Activated T-cell treated with anti-CD3 and anti-CD28 coated beads, Interleukin-2, amount 50 U/mL, for 48 hours (primary cell): ENCODE measurements at regions not wholly inside any gene's neighbourhood (a gene's known extent, or its start where the extent isn't known, plus 50 kb on each side); places are given as distances from the start of the nearest gene placed in this dataset.
"Not testable (repeated sequence)": the region's sequence is repeated elsewhere in the genome, so short reads cannot be mapped to it uniquely, and the experiment has no call there.

ENCODE experiments used
- DNase-seq, 2 experiments: peaks; one replicate each; pipeline ENCODE4 v3.0.0-alpha.2; 2020

GRCh38 chr2:175872721-175873120 lies 129.3 kb downstream of the LNPK start:
- DNase-seq, result no peak

GRCh38 chr2:175872005-175872348 lies 130.1 kb downstream of the LNPK start:
- DNase-seq, result no peak

DNA sequence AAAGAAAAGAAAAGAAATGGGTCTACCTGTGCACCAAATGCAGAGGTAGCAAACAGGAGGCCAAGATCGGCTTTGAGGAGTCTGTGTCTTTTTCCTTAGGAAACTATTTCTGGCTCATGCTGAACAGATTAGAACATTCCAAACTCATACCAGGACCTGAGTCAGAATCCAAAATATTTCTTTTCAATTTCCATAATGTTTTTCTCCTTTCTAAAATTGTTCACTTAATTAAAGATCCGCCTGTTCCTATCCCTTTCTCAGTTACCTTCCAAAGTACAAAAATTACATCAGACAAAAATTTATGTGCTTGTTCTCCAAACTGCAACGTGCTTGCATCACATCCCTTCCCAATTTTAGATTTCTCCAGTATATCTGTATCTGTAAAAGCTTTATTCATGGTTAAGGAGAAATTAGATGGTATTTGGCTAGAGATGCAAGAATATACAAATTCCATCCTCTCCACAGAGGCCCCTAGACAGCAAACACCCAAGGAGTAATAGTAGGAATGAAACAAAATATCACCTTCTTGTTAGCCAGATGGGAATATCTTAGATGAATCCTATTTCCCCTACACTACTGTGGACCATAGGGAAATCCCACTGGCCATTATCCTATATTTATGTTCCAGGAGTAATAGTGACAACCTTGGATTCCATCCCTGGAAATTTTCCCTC lies 130.6 kb downstream of the LNPK start:
- no peak for DNase-seq

- no peak for DNase-seq
Measured at GRCh38 chr2:175865716-175866115, 136.4 kb downstream of the LNPK start.

DNA sequence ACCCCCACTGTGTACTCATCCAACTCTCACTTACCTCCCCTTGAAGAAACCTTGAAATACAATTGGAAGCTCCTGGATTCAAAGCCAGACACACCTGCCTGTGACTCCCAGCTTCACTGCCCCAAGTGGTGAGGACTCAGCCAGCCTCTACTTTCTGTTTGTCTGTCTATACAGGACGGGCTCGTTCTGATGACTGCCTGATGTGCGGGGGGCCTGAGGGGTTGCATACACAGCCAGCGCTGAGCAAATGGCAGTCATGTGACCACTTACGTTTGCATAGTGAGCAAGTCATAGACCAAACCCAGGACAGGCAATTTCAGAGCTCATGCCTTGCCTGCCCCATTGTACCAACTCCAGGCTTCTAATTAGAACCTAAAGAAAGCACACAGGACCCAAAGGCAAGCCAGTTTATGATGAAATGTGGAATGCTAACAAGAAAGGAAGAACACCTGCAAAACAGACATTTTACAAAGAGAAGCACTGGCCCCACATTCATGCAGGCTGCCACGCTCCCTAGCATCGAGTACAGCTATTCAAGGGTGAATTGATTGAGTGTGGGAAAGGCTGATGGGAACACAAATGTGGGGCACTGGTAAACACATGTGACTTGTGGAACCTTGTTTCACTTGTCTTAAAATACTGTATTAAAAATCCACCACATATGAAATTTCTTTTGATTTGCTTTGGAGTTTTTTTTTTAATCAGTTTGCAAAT lies 137.8 kb downstream of the LNPK start:
- no peak for DNase-seq

DNA sequence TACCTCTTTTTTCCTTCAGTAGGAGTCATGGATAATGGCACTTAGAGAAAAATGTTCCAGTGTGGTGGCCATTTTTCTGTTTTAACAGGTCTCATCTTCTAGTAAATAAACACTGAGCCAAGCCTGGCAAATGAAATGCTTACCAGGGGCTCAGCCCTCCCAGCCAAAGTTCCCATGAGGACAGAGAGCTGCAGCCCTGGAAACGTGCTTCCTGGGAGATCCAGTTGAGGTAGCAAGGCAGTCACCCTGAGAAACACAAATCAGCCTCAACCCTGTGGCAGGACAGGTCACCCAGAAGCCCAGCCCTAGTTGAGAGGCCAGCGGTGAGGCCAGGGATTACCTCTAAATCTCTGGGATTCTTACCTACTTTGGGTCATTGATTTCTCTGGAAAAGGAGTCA lies 140.1 kb downstream of the LNPK start:
- no peak for DNase-seq

- DNase-seq, result no peak
Measured at GRCh38 chr2:175855794-175856453, 146.1 kb downstream of the LNPK start.

- DNase-seq, result no peak
Measured at GRCh38 chr2:175855236-175855635, 146.8 kb downstream of the LNPK start.

DNA sequence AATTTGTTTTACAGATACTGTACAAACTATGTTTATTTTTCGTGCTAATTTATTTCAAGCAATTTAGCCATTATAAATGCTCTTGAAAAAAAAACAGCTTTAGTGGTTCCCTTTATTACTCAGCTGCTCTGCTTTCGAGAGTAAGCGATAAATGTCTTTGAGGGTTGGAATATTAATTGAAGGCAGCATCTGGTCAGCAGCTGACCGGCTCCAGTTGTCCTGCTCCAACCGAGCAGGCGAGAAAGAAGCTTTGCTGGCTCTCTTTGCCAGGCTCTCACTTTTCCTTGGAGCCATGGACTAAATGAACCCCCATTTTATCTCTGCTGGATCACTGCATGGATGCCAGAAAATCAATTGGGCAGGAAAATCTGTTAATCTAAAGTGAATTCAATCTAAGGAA lies 147.4 kb downstream of the LNPK start:
- DNase-seq, result no peak

GRCh38 chr2:175854129-175854528 lies 147.9 kb downstream of the LNPK start:
- no peak for DNase-seq

- no peak for DNase-seq
Measured at GRCh38 chr2:175853616-175853890, 148.5 kb downstream of the LNPK start.

DNA sequence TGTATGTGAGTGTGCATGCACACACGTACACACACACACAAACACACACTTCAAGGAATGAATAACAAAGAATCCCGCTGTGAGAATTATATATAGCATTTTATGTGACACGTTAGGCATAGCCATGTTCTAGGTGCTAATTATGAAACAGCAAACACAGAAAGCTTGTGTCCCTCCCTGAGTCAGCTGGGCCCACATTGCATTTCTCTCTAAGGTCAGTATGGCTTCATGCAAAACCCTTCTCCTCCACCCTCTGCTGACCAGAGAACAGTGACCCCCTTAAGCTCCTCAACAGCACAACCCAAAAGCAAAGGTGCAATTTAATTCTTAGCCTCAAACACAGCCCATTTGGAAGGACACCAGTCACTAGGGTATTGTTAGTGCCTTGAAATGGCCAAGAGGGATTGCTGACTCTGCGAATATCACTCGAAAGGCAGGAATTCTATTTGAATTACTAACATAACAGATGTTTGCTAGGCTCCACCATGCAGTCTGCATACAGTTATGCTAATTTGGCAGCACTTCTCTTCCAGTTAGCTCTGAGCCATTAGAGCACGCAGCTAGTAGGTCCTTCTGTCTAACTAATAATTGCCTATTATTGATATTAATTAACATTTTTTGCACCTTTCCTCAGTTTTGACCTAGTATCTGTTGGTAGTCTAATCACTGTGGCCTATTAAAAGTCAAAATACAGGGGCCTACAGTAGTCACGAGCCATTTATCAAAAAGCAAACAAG lies 149.0 kb downstream of the LNPK start:
- no peak for DNase-seq

GRCh38 chr2:175847128-175847527 lies 154.9 kb downstream of the LNPK start:
- no peak for DNase-seq

- DNase-seq, result no peak
Measured at GRCh38 chr2:175844169-175844568, 157.9 kb downstream of the LNPK start.

DNA sequence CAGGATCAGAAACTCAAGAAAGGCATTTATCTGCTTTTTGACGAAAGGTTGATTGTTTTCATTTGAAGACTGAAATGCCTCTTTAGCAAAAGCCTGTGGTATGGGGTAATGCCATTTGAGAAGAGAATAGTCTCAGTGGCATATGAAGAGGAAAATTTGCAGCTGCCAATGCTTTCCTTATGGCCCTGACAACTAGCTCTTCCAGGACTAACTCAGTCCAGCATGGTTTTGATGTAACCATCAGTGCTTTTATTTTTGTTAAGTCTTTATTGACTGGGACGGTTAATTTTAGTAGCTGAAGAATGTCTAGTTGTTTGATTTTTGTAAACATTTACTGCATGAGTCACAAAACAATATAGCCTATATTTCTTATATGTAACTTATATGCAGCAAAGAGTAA lies 158.4 kb downstream of the LNPK start:
- DNase-seq, result no peak

DNA sequence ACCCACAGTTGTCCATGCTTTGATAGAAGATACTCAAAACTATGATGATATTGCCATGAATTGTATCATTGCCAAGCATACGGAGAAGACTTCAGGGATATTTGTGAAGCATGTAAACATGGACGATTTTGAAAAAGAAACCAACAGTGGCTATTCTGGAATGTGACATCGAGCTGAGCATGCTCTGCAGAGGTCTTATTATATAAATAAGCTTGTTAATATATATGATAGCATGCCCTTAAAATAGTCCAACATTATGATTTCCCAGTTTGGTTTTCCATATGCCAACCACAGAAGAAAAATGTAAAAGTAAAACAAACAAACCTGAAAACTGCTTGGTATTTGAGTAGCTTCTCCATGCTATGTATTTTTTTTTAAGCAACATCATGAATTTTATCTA lies 159.1 kb downstream of the LNPK start:
- DNase-seq, result no peak

- not testable (repeated sequence) for DNase-seq
Measured at GRCh38 chr2:175840765-175841164, 161.3 kb downstream of the LNPK start.

DNA sequence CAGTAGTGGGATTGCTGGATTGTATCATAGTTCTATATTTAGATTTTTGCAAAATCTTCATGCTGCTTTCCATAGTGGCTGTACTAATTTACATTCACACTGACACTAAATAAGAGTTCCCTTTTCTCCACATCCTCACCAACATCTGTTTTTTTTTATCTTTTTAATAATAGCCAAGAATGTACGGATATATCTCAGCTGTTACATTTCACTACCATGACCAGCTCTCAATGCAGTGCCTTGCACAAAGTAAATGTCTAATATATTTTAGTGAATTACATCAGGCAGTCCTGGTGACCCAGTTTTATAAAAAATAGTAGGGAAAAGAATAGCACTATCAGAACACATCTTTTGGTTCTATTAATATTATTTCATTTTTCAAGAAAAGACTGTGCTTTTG lies 161.8 kb downstream of the LNPK start:
- no peak for DNase-seq

DNA sequence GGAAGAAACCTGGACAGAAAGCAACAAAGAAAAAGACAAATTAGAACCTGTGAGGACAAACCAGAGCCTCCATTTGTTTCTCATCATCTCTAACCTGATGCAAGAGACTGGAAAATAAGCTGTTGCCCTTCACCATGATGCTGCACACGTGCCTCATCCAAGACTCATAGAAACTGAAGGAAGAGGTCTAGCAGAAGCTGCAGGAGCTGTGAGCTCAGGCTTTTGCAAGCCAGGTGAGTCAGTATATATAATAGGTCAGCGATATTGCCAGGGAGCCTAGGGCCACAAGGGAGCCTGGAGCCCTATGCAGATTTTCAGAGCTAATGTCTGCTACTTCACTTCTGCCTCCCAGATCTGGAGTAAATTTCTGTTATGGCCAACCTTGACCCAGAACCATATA lies 163.1 kb downstream of the LNPK start:
- DNase-seq, result no peak

DNA sequence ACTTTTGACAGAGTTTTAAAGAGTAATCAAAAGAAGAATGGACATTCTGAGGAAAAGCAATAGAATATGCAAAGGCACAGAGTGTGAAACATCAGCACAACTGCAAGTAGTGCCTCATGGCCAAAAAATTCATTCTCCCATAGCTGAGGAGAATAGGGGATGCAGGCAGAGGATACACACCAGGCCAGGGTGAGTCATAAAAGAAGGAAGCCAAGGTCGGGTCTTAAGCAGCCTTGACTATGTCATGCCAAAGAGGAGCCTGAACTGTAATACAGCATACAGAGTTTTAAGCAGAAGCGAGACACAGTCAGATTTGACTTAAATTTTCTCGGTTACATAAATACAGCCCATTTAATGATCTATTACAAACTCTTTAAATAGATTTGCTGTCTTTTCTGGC lies 165.0 kb downstream of the LNPK start:
- DNase-seq, result no peak

GRCh38 chr2:175836361-175836760 lies 165.7 kb downstream of the LNPK start:
- no peak for DNase-seq

GRCh38 chr2:175834477-175834876 lies 167.6 kb downstream of the LNPK start:
- no peak for DNase-seq

DNA sequence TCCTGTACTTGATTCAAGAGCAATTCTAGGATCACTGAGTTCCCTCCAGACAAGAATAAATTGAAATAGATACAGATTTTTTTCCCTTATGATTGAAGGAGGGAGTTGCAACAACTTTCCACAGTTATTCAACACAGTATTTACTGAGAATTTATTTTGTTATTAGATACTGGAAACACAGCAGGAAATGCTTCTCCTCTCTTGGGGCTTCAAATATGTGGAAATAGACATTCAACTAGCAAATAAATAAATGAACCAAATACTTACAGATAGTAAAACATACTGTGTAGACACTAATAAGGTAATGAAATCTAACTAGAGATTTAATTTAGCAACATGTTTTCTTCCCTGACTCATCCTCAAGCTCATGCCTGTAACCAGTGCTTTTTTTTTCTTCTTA lies 169.2 kb downstream of the LNPK start:
- no peak for DNase-seq

- no peak for DNase-seq
Measured at GRCh38 chr2:175829741-175830140, 172.3 kb downstream of the LNPK start.
